GM18508 (cell line): ENCODE measurements at regions not wholly inside any gene's neighbourhood (a gene's known extent, or its start where the extent isn't known, plus 50 kb on each side); places are given as distances from the start of the nearest gene placed in this dataset.

Experiments
- ATAC-seq: cut with Tn5 transposase; IDR thresholded peaks from one replicate; pipeline ENCODE4 v1.9.1; 2021; ENCODE audit warnings: moderate number of reproducible peaks; ENCODE audit not compliant: insufficient read depth, unreplicated experiment

GRCh38 chr3:111338059-111338698 lies 203.8 kb upstream of the CD96 start:
- no peak for ATAC-seq

GRCh38 chr3:111339017-111339416 lies 203.0 kb upstream of the CD96 start:
- no peak for ATAC-seq

GRCh38 chr3:111351334-111351733 lies 190.7 kb upstream of the CD96 start:
- ATAC-seq, result no peak

GRCh38 chr3:111352585-111352984 lies 189.4 kb upstream of the CD96 start:
- no peak for ATAC-seq

GRCh38 chr3:111359261-111360030 lies 182.6 kb upstream of the CD96 start:
- no peak for ATAC-seq

GRCh38 chr3:111362381-111363009 lies 179.5 kb upstream of the CD96 start:
- no peak for ATAC-seq

GRCh38 chr3:111366515-111366914 lies 175.5 kb upstream of the CD96 start:
- ATAC-seq, result no peak

- no peak for ATAC-seq
Measured at GRCh38 chr3:111368056-111368455, 173.9 kb upstream of the CD96 start.

- ATAC-seq, result no peak
Measured at GRCh38 chr3:111369958-111370357, 172.0 kb upstream of the CD96 start.

GRCh38 chr3:111373239-111373638 lies 168.8 kb upstream of the CD96 start:
- no peak for ATAC-seq

- ATAC-seq, result no peak
Measured at GRCh38 chr3:111373861-111374260, 168.1 kb upstream of the CD96 start.

GRCh38 chr3:111385971-111386495 lies 156.0 kb upstream of the CD96 start:
- no peak for ATAC-seq

- no peak for ATAC-seq
Measured at GRCh38 chr3:111392894-111393398, 149.1 kb upstream of the CD96 start.

GRCh38 chr3:111412656-111413055 lies 129.3 kb upstream of the CD96 start:
- no peak for ATAC-seq

- ATAC-seq, result no peak
Measured at GRCh38 chr3:111414531-111414930, 127.5 kb upstream of the CD96 start.

GRCh38 chr3:111415018-111415417 lies 127.0 kb upstream of the CD96 start:
- no peak for ATAC-seq

- no peak for ATAC-seq
Measured at GRCh38 chr3:111418391-111418790, 123.6 kb upstream of the CD96 start.

GRCh38 chr3:111428301-111428700 lies 113.7 kb upstream of the CD96 start:
- ATAC-seq, result no peak

GRCh38 chr3:111434941-111435622 lies 106.9 kb upstream of the CD96 start:
- ATAC-seq, result no peak

- ATAC-seq, result no peak
Measured at GRCh38 chr3:111438283-111438682, 103.7 kb upstream of the CD96 start.

- ATAC-seq, result no peak
Measured at GRCh38 chr3:111454551-111454950, 87.4 kb upstream of the CD96 start.
